ENCODE measurements at regions not wholly inside any gene's neighbourhood (a gene's known extent, or its start where the extent isn't known, plus 50 kb on each side); places are given as distances from the start of the nearest gene placed in this dataset.
"Not testable (repeated sequence)": the region's sequence is repeated elsewhere in the genome, so short reads cannot be mapped to it uniquely, and the experiment has no call there.

- DNase-seq (ENCODE audit: low read depth): no peak
- no peak overlapping the region for H3K4me3 ChIP-seq (ENCODE audit: low read depth, low read length)
- TF ChIP-seq, protein P1, sequence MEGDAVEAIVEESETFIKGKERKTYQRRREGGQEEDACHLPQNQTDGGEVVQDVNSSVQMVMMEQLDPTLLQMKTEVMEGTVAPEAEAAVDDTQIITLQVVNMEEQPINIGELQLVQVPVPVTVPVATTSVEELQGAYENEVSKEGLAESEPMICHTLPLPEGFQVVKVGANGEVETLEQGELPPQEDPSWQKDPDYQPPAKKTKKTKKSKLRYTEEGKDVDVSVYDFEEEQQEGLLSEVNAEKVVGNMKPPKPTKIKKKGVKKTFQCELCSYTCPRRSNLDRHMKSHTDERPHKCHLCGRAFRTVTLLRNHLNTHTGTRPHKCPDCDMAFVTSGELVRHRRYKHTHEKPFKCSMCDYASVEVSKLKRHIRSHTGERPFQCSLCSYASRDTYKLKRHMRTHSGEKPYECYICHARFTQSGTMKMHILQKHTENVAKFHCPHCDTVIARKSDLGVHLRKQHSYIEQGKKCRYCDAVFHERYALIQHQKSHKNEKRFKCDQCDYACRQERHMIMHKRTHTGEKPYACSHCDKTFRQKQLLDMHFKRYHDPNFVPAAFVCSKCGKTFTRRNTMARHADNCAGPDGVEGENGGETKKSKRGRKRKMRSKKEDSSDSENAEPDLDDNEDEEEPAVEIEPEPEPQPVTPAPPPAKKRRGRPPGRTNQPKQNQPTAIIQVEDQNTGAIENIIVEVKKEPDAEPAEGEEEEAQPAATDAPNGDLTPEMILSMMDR (conservative IDR thresholded peaks at IDR 0.05; ENCODE audit: low read depth, low read length): no peak
Observed at GRCh38 chr5:162939991-162940390, 497.4 kb upstream of the CCNG1 start.

- no peak for DNase-seq (ENCODE audit: low read depth)
- H3K4me3 ChIP-seq (ENCODE audit: low read depth, low read length): no peak overlapping the region
- TF ChIP-seq, protein P1 (conservative IDR thresholded peaks at IDR 0.05; ENCODE audit: low read depth, low read length): no peak
Observed at GRCh38 chr5:162948677-162949076, 488.7 kb upstream of the CCNG1 start.

DNA sequence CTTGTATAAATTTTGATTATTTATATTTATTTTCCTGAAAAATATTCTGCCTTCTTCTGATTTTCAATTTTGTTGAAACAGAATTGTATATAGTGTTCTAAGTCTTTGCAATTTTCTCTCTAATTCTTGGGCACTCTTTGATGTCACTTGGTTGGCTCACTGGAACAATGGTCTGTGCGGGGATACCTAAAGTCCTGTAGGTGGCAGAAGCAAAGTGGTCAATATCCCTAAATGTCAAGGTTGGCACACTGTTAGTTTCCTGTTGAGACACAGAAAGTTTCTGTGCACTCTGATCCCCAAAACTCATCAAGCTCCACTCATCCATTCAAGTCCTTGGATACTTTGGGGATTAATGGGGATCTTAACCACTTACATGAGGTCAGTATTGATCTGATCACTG is 480.8 kb upstream of the CCNG1 start:
- no peak for DNase-seq (ENCODE audit: low read depth)
- no peak overlapping the region for H3K4me3 ChIP-seq (ENCODE audit: low read depth, low read length)
- TF ChIP-seq, protein P1 (conservative IDR thresholded peaks at IDR 0.05; ENCODE audit: low read depth, low read length): no peak

DNA sequence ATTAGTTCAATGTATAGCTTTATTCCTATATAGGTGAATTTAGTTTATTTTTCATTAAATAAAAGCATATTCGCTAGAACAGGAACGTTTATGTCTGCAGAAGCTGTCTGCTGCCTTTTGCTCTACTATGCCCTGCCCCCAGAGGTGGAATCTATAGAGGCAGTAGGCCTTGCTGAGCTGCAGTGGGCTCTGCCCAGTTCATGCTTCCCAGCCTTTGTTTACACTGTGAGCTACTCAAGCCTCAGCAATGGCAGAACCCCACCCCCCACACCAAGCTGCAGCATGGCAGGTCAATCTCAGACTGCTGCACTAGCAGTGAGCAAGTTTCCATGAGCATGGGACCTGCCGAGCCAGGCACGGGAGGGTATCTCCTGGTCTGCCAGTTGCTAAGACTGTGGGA is 473.3 kb upstream of the CCNG1 start:
- not testable (repeated sequence) for DNase-seq (ENCODE audit: low read depth); H3K4me3 ChIP-seq (ENCODE audit: low read depth, low read length)

DNA sequence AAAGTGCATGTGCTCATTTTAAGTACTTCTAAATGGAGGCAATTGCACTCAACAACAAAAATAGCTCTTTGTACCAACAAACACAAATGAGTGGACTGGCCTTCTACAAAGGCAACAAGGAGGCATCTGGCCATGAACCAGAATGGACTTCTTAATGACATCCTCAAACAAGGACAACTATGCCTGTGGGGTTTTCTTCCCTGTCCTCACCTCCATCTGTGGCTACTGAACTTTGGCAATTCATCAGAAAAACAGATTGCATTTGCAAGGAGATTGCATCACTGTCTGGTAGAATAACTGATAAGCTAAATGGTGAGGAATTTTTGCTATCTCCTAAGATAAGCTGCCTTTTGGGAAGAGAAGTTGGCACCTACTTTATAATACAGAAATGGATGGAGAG is 447.3 kb upstream of the CCNG1 start:
- H3K4me3 ChIP-seq (ENCODE audit: low read depth, low read length): no peak overlapping the region
- DNase-seq (ENCODE audit: low read depth): no peak
- TF ChIP-seq, protein P1 (conservative IDR thresholded peaks at IDR 0.05; ENCODE audit: low read depth, low read length): no peak

GRCh38 chr5:162990856-162991497 is 446.4 kb upstream of the CCNG1 start:
- TF ChIP-seq, protein P1 (conservative IDR thresholded peaks at IDR 0.05; ENCODE audit: low read depth, low read length): no peak
- DNase-seq (ENCODE audit: low read depth): no peak
- H3K4me3 ChIP-seq (ENCODE audit: low read depth, low read length): no peak overlapping the region

GRCh38 chr5:162995568-162995967 is 441.8 kb upstream of the CCNG1 start:
- H3K4me3 ChIP-seq (ENCODE audit: low read depth, low read length): no peak overlapping the region
- TF ChIP-seq, protein P1 (conservative IDR thresholded peaks at IDR 0.05; ENCODE audit: low read depth, low read length): no peak
- no peak for DNase-seq (ENCODE audit: low read depth)
